HTR-8/SVneo (cell line): ENCODE measurements at regions not wholly inside any gene's neighbourhood (a gene's known extent, or its start where the extent isn't known, plus 50 kb on each side); places are given as distances from the start of the nearest gene placed in this dataset.
"Not testable (repeated sequence)": the region's sequence is repeated elsewhere in the genome, so short reads cannot be mapped to it uniquely, and the experiment has no call there.

Experiments
- DNase-seq: peaks from one replicate; pipeline ENCODE4 v3.0.0; 2011; ENCODE audit warnings: low spot score, mixed read lengths; ENCODE audit not compliant: insufficient read length
- FAIRE-seq: peaks from 2 replicates; lab custom pipeline; 2011; peaks lifted over from hg19 to GRCh38; lab: Jason Lieb, UNC

GRCh38 chr7:9029681-9030530 lies 596.5 kb downstream of the NXPH1 start:
- DNase-seq (no peak), FAIRE-seq (no peak)

- FAIRE-seq = no peak
Measured at GRCh38 chr7:9030976-9031375, 597.6 kb downstream of the NXPH1 start.

GRCh38 chr7:9031386-9031785 lies 598.0 kb downstream of the NXPH1 start:
- DNase-seq (no peak), FAIRE-seq (no peak)

More at GRCh38 chr7:9030976-9031375, 597.6 kb downstream of the NXPH1 start:
- DNase-seq = no peak

GRCh38 chr7:9036080-9036479 lies 602.7 kb downstream of the NXPH1 start:
- FAIRE-seq = no peak
- no peak for DNase-seq

GRCh38 chr7:9071160-9071762 lies 637.9 kb downstream of the NXPH1 start:
- no peak for DNase-seq

GRCh38 chr7:9075774-9076173 lies 642.4 kb downstream of the NXPH1 start:
- not testable (repeated sequence) for FAIRE-seq, DNase-seq

More at GRCh38 chr7:9071160-9071762, 637.9 kb downstream of the NXPH1 start:
- no peak for FAIRE-seq

GRCh38 chr7:9082203-9082602 lies 648.8 kb downstream of the NXPH1 start:
- FAIRE-seq (no peak), DNase-seq (no peak)

- DNase-seq (no peak), FAIRE-seq (no peak)
Measured at GRCh38 chr7:9083837-9084236, 650.4 kb downstream of the NXPH1 start.

- FAIRE-seq (no peak), DNase-seq (no peak)
Measured at GRCh38 chr7:9091282-9091681, 657.9 kb downstream of the NXPH1 start.

GRCh38 chr7:9097565-9098060 lies 664.2 kb downstream of the NXPH1 start:
- FAIRE-seq (no peak), DNase-seq (no peak)

- FAIRE-seq (no peak), DNase-seq (no peak)
Measured at GRCh38 chr7:9100289-9100688, 666.9 kb downstream of the NXPH1 start.

GRCh38 chr7:9102846-9103245 lies 669.4 kb downstream of the NXPH1 start:
- no peak for FAIRE-seq
- no peak for DNase-seq

GRCh38 chr7:9106747-9107146 lies 673.3 kb downstream of the NXPH1 start:
- FAIRE-seq (no peak), DNase-seq (no peak)

GRCh38 chr7:9120331-9120730 lies 686.9 kb downstream of the NXPH1 start:
- no peak for DNase-seq
- FAIRE-seq = no peak

GRCh38 chr7:9124320-9124719 lies 690.9 kb downstream of the NXPH1 start:
- FAIRE-seq (no peak), DNase-seq (no peak)

- DNase-seq = no peak
- FAIRE-seq = no peak
Measured at GRCh38 chr7:9125246-9125645, 691.8 kb downstream of the NXPH1 start.

- DNase-seq = no peak
- no peak for FAIRE-seq
Measured at GRCh38 chr7:9127901-9128300, 694.5 kb downstream of the NXPH1 start.

- FAIRE-seq = no peak
Measured at GRCh38 chr7:9148687-9149086, 715.3 kb downstream of the NXPH1 start.

GRCh38 chr7:9149499-9150082 lies 716.2 kb downstream of the NXPH1 start:
- no peak for FAIRE-seq

More at GRCh38 chr7:9148687-9149086, 715.3 kb downstream of the NXPH1 start:
- DNase-seq = no peak

GRCh38 chr7:9163691-9164090 lies 730.3 kb downstream of the NXPH1 start:
- not testable (repeated sequence) for FAIRE-seq, DNase-seq

More at GRCh38 chr7:9149499-9150082, 716.2 kb downstream of the NXPH1 start:
- no peak for DNase-seq

- DNase-seq (no peak), FAIRE-seq (no peak)
Measured at GRCh38 chr7:9175871-9176270, 742.5 kb downstream of the NXPH1 start.
